ENCODE measurements at regions not wholly inside any gene's neighbourhood (a gene's known extent, or its start where the extent isn't known, plus 50 kb on each side); places are given as distances from the start of the nearest gene placed in this dataset.
"Not testable (repeated sequence)": the region's sequence is repeated elsewhere in the genome, so short reads cannot be mapped to it uniquely, and the experiment has no call there.

DNA sequence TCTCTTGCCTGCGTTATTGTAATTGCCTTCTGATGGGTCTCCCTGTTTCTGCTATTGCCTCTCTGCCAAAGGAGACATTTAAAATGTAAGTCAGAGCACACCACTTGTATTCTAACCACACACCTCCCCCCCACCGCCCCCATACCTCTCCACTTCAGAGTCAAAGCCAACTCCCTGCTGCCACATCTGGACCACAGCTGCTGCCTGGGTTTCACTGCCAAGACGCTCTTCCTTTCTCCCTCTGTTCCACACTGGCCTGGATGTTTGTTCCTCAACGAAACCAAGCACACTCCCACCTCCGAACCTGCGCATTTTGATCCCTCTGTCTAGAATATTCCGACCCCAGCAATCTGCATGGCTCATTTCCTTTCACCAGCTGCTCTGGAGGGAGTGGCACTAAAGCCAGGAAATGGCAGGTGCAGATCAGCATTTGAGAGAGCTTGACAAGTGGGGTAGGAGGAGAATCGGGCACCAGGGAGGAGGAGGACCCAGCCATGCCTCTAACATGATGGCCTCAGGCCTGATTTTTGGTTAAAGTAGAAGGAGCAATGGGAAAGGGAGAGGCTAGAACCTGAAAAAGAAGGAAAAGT lies 92.4 kb upstream of the HS3ST2 start:
- DNase-seq = no peak
- no peaks in the 10 kb centered on the region for H3K4me1 ChIP-seq
- TF ChIP-seq POLR2AphosphoS5 (IDR thresholded peaks at IDR 0.05) = no peak
- no peak for TF ChIP-seq EP300 (IDR thresholded peaks at IDR 0.05)
- TF ChIP-seq, protein P1, sequence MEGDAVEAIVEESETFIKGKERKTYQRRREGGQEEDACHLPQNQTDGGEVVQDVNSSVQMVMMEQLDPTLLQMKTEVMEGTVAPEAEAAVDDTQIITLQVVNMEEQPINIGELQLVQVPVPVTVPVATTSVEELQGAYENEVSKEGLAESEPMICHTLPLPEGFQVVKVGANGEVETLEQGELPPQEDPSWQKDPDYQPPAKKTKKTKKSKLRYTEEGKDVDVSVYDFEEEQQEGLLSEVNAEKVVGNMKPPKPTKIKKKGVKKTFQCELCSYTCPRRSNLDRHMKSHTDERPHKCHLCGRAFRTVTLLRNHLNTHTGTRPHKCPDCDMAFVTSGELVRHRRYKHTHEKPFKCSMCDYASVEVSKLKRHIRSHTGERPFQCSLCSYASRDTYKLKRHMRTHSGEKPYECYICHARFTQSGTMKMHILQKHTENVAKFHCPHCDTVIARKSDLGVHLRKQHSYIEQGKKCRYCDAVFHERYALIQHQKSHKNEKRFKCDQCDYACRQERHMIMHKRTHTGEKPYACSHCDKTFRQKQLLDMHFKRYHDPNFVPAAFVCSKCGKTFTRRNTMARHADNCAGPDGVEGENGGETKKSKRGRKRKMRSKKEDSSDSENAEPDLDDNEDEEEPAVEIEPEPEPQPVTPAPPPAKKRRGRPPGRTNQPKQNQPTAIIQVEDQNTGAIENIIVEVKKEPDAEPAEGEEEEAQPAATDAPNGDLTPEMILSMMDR (IDR thresholded peaks at IDR 0.05) = no peak
- TF ChIP-seq POLR2A (IDR thresholded peaks at IDR 0.05) = no peak
- H3K9me3 ChIP-seq = no peaks in the 10 kb centered on the region
- 41 to 63% methylated on average over 8 of the region's 8 CpGs for WGBS, 2 donors
- intact Hi-C loops (cut with DNase I) = no loop called here
- no peak overlapping the region for H3K27ac ChIP-seq
- no peaks in the 10 kb centered on the region for H3K27me3 ChIP-seq
- H3K4me3 ChIP-seq = no peak overlapping the region
- no peaks in the 10 kb centered on the region for H3K36me3 ChIP-seq

DNA sequence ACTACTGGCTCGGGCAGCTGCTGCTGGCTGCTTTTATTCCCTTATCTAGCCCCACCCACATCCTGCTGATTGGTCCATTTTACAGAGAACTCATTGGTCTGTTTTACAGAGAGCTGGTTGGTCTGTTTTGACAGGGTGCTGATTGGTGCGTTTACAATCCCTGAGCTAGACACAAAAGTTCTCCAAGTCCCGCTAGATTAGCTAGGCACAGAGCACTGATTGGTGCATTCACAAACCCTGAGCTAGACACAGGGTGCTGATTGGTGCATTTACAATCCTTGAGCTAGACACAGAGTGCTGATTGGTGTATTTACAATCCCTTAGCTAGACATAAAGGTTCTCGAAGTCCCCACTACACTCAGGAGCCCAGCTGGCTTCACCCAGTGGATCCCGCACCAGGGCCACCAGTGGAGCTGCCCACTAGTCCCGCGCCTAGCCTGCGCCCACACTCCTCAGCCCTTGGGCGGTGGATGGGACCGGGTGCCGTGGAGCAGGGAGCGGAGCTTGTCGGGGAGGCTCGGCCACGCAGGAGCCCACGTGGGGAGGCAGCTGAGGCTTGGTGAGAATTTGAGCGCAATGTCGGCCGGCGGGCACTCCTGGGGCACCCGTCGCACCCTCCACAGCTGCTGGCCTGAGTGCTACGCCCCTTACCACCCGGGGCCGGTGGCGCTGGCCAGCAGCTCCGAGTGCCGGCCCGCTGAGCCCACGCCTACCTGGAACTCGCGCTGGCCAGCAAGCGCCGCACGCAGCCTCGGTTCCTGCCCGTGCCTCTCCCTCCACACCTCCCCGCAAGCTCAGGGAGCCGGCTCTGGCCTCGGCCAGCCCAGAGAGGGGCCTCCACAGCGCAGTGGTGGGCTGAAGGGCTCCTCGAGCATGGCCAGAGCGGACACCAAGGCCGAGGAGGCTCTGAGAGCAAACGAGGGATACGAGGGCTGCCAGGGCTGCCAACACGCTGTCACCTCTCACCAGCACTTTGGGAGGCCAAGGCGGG lies 91.1 kb upstream of the HS3ST2 start:
- intact Hi-C loops (cut with DNase I); DNase-seq; H3K4me1 ChIP-seq; H3K27ac ChIP-seq; H3K9me3 ChIP-seq; H3K4me3 ChIP-seq; H3K27me3 ChIP-seq; H3K36me3 ChIP-seq: not testable (repeated sequence)
- WGBS, 2 donors = 91 to 92% methylated on average over 48 of the region's 48 CpGs

DNA sequence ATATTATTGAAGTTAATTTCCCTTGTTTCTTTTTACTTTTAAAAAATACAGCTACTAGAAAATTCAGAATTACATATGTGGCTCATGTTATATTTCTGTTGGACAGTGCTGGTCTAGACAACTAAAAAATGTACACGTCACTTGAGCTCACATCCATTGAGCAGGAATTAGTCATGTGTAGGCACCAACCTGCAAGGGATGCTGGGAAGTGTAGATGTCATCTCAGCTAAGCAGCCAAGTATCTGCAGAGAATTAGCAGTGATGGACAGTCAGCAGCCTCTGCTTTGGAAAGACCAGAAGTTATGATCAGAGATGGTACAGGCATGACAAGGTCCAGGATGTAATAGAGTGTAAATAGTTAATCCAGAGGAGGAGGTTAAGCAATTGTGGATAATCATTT lies 87.1 kb upstream of the HS3ST2 start:
- H3K27ac ChIP-seq = no peak overlapping the region
- no peaks in the 10 kb centered on the region for H3K27me3 ChIP-seq
- intact Hi-C loops (cut with DNase I) = no loop called here
- H3K9me3 ChIP-seq = no peaks in the 10 kb centered on the region
- WGBS, 2 donors = 61 to 81% methylated on average over 1 of the region's 1 CpG
- H3K36me3 ChIP-seq = no peaks in the 10 kb centered on the region
- TF ChIP-seq, protein P1 (IDR thresholded peaks at IDR 0.05) = no peak
- TF ChIP-seq POLR2AphosphoS5 (IDR thresholded peaks at IDR 0.05) (no peak), POLR2A (IDR thresholded peaks at IDR 0.05) (no peak), EP300 (IDR thresholded peaks at IDR 0.05) (no peak)
- DNase-seq = no peak
- peaks cover 0 to 19% (median 12%) of the 10 kb centered on the region in 4 donors for H3K4me1 ChIP-seq
- H3K4me3 ChIP-seq = no peak overlapping the region

DNA sequence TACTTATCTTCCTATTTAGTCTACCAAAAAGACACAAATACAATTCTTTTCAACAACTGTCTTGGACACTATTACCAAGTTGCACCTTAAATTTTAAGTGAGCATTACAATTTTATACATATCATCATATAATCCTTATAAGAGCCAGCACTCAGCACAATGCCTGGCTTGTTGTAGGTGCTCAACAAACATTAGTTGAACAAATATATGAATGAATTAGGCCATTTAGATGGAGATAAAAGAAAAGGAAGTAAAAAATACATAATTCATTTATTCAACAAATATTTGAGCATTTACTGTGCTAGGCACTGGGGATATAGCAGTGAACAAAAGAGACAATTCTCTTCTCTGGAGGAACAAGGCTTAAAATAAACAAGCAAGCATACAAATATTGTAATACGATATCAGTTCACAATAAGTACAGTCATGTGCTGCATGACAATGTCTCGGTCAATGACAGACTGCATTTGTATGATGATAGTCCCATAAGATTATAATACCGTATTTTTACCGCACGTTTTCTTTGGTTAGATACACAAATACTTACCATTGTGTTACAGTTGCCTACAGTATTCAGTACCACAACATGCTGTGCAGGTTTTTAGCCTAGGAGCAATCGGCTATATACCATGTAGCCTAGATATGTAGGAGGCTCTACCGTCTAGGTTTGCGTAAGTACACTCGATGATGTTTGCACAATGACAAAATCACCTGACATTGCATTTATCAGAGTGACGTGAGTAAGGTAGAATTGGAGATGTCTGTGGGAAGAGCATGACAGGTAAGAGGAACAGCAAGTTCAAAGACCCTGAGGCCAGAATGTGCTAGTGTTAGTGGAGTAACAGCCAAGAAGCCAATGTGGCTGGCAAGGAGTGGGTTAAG lies 86.4 kb upstream of the HS3ST2 start:
- no peak for DNase-seq
- Histone ChIP-seq H3K36me3 (no peaks in the 10 kb centered on the region), H3K27ac (no peak overlapping the region), H3K4me3 (no peak overlapping the region), H3K9me3 (no peaks in the 10 kb centered on the region), H3K4me1 (peaks cover 0 to 19% (median 12%) of the 10 kb centered on the region in 4 donors), H3K27me3 (no peaks in the 10 kb centered on the region)
- TF ChIP-seq POLR2AphosphoS5 (IDR thresholded peaks at IDR 0.05) = no peak
- WGBS, 2 donors = 23 to 67% methylated on average over 10 of the region's 10 CpGs
- intact Hi-C loops (cut with DNase I) = no loop called here

DNA sequence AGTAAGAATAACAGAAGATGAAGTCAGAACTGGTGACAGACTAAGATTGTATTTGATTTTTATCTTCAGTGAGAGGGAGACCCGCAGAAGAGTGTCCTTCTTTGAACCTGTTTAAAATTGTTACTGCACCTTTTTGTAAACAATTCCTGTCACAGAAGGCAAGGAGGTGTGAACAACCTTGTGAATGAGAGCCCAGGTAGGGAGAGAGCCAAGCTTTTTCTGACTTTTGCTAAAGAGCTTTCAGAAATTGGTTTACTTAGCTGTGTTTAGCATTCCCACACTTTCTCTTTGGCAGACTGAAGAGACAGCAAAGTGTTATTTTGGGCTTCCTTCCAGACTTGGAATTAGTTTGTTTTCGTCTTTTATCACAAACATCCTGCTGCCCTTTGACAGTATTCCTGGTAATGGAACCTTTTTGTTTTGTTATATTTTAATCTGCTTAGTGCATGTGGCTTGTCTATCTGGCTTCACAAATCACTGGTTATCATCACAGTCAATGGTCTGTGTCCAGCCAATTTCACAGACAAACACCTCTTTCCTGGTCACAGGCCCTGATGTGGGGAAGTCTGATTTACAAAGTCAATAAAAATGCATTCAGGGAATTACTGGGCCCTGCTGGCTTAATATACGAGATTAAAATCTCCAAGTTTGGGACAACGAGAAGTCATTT lies 85.7 kb upstream of the HS3ST2 start:
- no peaks in the 10 kb centered on the region for H3K27me3 ChIP-seq
- H3K36me3 ChIP-seq = no peaks in the 10 kb centered on the region
- peak in 2 of 4 donors; percentile 46 to 49 for TF ChIP-seq POLR2AphosphoS5 (IDR thresholded peaks at IDR 0.05)
- no peak for TF ChIP-seq POLR2A (IDR thresholded peaks at IDR 0.05)
- TF ChIP-seq, protein P1 (IDR thresholded peaks at IDR 0.05) = no peak
- peaks cover 0 to 19% (median 14%) of the 10 kb centered on the region in 4 donors for H3K4me1 ChIP-seq
- H3K4me3 ChIP-seq = no peak overlapping the region
- WGBS, 2 donors = 17 to 28% methylated on average over 4 of the region's 4 CpGs
- H3K9me3 ChIP-seq = no peaks in the 10 kb centered on the region
- no peak for DNase-seq
- intact Hi-C loops (cut with DNase I) = no loop called here
- peak overlapping the region in 1 of 4 donors; percentile 35 for H3K27ac ChIP-seq

All from sigmoid colon (tissue), 6 donors.